ENCODE measurements at regions not wholly inside any gene's neighbourhood (a gene's known extent, or its start where the extent isn't known, plus 50 kb on each side); places are given as distances from the start of the nearest gene placed in this dataset.

- Histone ChIP-seq H3K36me3 (ENCODE audit: insufficient read depth, low read length) (no peaks in the 10 kb centered on the region), H3K27ac (ENCODE audit: low read length) (no peak overlapping the region), H3K4me2 (ENCODE audit: insufficient read depth, low read length) (no peak overlapping the region), H3K27me3 (ENCODE audit: insufficient read depth, low read length, poor library complexity) (peaks cover 6% of the 10 kb centered on the region), H4K20me1 (ENCODE audit: insufficient read depth, low read length) (no peaks in the 10 kb centered on the region), H3K4me1 (ENCODE audit: insufficient read depth, low read length) (no peaks in the 10 kb centered on the region), H3K79me2 (ENCODE audit: insufficient read depth, low read length) (no peaks in the 10 kb centered on the region), H2AFZ (ENCODE audit: low read depth, low read length) (no peak overlapping the region), H3K4me3 (ENCODE audit: low read depth in 1 of 2, low read length in 2 of 2) (no peak overlapping the region), H3K9me3 (ENCODE audit: insufficient read depth, low read length, severe bottlenecking) (no peaks in the 10 kb centered on the region), H3K9ac (ENCODE audit: low read depth, low read length) (no peak overlapping the region)
- TF ChIP-seq EZH2 (IDR thresholded peaks at IDR 0.05; ENCODE audit: borderline replicate concordance, low read depth, low read length, severe bottlenecking) (no peak), CTCF (IDR thresholded peaks at IDR 0.05; ENCODE audit: borderline replicate concordance, extremely low read depth, low read length, poor library complexity, severe bottlenecking) (no peak)
- ATAC-seq (ENCODE audit: insufficient read depth, low read depth) (no peak), DNase-seq (no peak)
Measured at GRCh38 chr5:2167671-2168070, 284.9 kb upstream of the IRX4 start.

- no peak for TF ChIP-seq CTCF (IDR thresholded peaks at IDR 0.05; ENCODE audit: borderline replicate concordance, extremely low read depth, low read length, poor library complexity, severe bottlenecking)
- no peak for TF ChIP-seq EZH2 (IDR thresholded peaks at IDR 0.05; ENCODE audit: borderline replicate concordance, low read depth, low read length, severe bottlenecking)
- H3K27me3 ChIP-seq (ENCODE audit: insufficient read depth, low read length, poor library complexity) = peaks cover 3% of the 10 kb centered on the region
- no peak overlapping the region for H3K4me2 ChIP-seq (ENCODE audit: insufficient read depth, low read length)
- no peak overlapping the region for H3K9ac ChIP-seq (ENCODE audit: low read depth, low read length)
- H3K36me3 ChIP-seq (ENCODE audit: insufficient read depth, low read length) = no peaks in the 10 kb centered on the region
- no peaks in the 10 kb centered on the region for H4K20me1 ChIP-seq (ENCODE audit: insufficient read depth, low read length)
- H3K79me2 ChIP-seq (ENCODE audit: insufficient read depth, low read length) = no peaks in the 10 kb centered on the region
- DNase-seq (no peak), ATAC-seq (ENCODE audit: insufficient read depth, low read depth) (no peak)
- H3K27ac ChIP-seq (ENCODE audit: low read length) = no peak overlapping the region
- no peak overlapping the region for H2AFZ ChIP-seq (ENCODE audit: low read depth, low read length)
- no peak overlapping the region for H3K4me3 ChIP-seq (ENCODE audit: low read depth in 1 of 2, low read length in 2 of 2)
- no peaks in the 10 kb centered on the region for H3K9me3 ChIP-seq (ENCODE audit: insufficient read depth, low read length, severe bottlenecking)
- H3K4me1 ChIP-seq (ENCODE audit: insufficient read depth, low read length) = no peaks in the 10 kb centered on the region
Measured at GRCh38 chr5:2166979-2167377, 284.3 kb upstream of the IRX4 start.

DNA sequence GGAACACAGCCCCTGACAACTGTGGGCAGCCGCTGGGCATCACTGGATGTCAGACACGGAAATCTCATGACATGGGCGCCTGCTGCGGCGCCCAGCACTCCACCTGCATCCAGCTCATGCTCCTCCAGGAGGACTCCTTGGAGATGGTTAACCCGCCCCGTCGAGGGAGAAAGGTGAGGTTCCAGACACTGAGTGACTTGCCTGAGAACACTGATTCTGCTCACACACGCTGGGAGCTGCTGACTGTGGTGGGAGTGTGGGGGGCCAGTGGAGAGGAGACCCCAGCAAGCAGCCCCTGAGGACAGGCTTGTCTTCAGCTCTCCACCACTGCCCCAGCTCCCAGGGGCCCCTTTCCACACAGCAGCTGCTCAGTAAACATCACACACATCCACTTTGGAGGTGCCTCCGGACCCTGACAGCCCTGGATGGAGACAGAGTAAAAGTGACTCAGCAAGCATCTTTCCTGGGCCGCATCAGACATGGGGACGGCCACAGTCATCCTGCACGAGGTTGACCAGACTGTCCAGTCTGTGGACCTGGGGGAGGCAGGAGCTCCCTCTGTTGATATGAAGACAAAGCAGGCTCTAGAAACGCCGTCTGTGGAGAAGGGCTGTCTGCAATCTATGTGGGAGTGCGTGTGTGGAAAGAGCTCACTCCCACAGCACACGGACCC lies 283.7 kb upstream of the IRX4 start:
- no peak for DNase-seq
- H3K27me3 ChIP-seq (ENCODE audit: insufficient read depth, low read length, poor library complexity) = peaks cover 3% of the 10 kb centered on the region
- no peaks in the 10 kb centered on the region for H3K9me3 ChIP-seq (ENCODE audit: insufficient read depth, low read length, severe bottlenecking)
- H3K4me2 ChIP-seq (ENCODE audit: insufficient read depth, low read length) = no peak overlapping the region
- H4K20me1 ChIP-seq (ENCODE audit: insufficient read depth, low read length) = no peaks in the 10 kb centered on the region
- H3K27ac ChIP-seq (ENCODE audit: low read length) = no peak overlapping the region
- ATAC-seq (ENCODE audit: insufficient read depth, low read depth) = no peak
- no peak overlapping the region for H2AFZ ChIP-seq (ENCODE audit: low read depth, low read length)
- H3K9ac ChIP-seq (ENCODE audit: low read depth, low read length) = no peak overlapping the region
- H3K36me3 ChIP-seq (ENCODE audit: insufficient read depth, low read length) = no peaks in the 10 kb centered on the region
- no peaks in the 10 kb centered on the region for H3K4me1 ChIP-seq (ENCODE audit: insufficient read depth, low read length)
- H3K4me3 ChIP-seq (ENCODE audit: low read depth in 1 of 2, low read length in 2 of 2) = no peak overlapping the region
- H3K79me2 ChIP-seq (ENCODE audit: insufficient read depth, low read length) = no peaks in the 10 kb centered on the region
- no peak for TF ChIP-seq CTCF (IDR thresholded peaks at IDR 0.05; ENCODE audit: borderline replicate concordance, extremely low read depth, low read length, poor library complexity, severe bottlenecking)
- no peak for TF ChIP-seq EZH2 (IDR thresholded peaks at IDR 0.05; ENCODE audit: borderline replicate concordance, low read depth, low read length, severe bottlenecking)

Measured in DND-41 (cell line).